ENCODE measurements at regions not wholly inside any gene's neighbourhood (a gene's known extent, or its start where the extent isn't known, plus 50 kb on each side); places are given as distances from the start of the nearest gene placed in this dataset.

DNA sequence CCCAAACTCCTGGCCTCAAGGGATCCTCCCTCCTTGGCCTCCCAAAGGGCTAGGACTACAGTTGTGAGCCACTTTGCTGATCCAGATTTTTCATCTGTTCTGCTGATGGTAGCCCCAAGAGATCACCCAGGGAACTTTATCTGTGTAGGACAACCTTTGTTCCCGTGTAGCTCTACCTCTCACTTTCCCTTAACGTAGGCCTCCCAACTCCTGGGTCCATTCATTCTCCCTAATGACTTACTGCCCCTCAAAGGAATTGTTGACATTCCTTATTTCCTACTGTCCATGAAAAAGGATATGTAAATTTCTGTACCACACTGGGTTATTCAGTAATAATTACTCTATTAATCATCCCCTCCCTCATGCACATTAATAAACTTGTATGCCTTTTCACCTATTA, 51.0 kb upstream of the PHF24 start:
- Mint-ChIP-seq H3K9me3 (ENCODE audit: insufficient read depth) (no peaks in the 10 kb centered on the region), H3K4me3 (no peak overlapping the region), H3K4me1 (ENCODE audit: low read depth) (no peaks in the 10 kb centered on the region), H3K36me3 (ENCODE audit: low read depth) (no peaks in the 10 kb centered on the region), H3K27ac (no peak overlapping the region), H3K27me3 (ENCODE audit: low read depth) (peaks cover 36% of the 10 kb centered on the region)
- ATAC-seq (no peak), DNase-seq (no peak)
- CTCF ChIA-PET: interaction anchor here (1.0 kb wide), 1 partner anchor 145 kb away, joined by 3 read pairs; no protein-coding TSS in a partner anchor
- POLR2A ChIA-PET: no interaction called here

DNA sequence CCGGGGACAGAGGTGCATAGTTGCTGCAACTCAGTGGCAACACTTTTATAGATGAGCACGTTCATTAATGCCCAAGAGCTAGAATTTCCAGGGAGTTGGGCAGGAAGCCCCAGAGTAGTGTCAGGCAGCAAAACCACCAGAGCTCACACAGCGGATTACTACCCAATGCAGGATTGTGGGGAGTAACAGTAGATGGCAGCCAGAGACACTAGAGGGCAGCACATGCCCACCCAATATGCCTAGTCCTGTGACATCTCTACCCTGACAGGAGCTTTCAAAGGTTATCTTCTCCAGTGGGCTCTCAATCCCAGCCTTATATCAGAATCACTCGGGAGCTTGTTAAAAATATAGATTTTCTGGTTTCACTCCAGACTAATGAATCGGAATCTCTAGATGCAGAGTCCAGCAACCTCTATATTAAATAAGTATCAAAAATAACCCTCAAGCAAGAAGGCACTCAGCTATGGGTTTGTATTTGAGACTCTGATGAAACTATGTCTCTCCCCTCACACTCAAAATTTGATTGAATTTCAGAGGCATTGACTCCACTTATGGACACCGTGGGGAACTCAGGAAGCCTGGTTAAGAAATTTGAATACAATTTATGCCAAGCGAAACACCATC, 58.4 kb upstream of the PHF24 start:
- no peak overlapping the region for H3K4me3 Mint-ChIP-seq
- H3K27me3 Mint-ChIP-seq (ENCODE audit: low read depth): peaks cover 36% of the 10 kb centered on the region
- ChIA-PET POLR2A (interaction anchor here (1.5 to 1.7 kb wide), 2 partner anchors 152 to 198 kb away, joined by 5 to 6 read pairs; no protein-coding TSS in a partner anchor), CTCF (interaction anchor here (0.7 to 5.7 kb wide), 54 partner anchors 9 to 700 kb away, joined by 3 to 124 read pairs (median 5); partner anchors contain the start of genes DNAJB5, FANCG, PIGO and STOML2)
- peak; percentile 86 for DNase-seq
- no peaks in the 10 kb centered on the region for H3K4me1 Mint-ChIP-seq (ENCODE audit: low read depth)
- peak; percentile 100 for ATAC-seq
- no peaks in the 10 kb centered on the region for H3K9me3 Mint-ChIP-seq (ENCODE audit: insufficient read depth)
- H3K36me3 Mint-ChIP-seq (ENCODE audit: low read depth): no peaks in the 10 kb centered on the region
- no peak overlapping the region for H3K27ac Mint-ChIP-seq

DNA sequence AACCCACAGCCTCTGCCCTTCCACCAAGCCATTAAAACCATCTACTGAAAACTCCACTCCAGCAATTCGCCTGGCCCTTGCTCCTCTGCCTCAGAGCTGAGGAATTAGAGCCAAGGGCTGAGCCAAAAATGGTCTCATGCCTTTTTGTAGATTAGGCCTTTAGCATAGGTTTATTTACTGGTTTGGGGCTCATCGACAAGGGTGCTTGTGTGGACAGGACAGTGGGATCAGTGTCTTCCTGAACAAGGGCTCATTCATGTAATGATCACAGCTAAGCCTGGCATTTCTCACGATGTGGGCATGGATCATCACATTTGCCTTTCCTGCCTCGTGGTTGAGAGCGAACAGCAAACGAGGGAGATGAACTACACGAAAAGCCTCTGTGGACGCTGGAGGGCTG, 59.2 kb upstream of the PHF24 start:
- Mint-ChIP-seq H3K27me3 (ENCODE audit: low read depth) (peaks cover 35% of the 10 kb centered on the region), H3K9me3 (ENCODE audit: insufficient read depth) (no peaks in the 10 kb centered on the region)

DNA sequence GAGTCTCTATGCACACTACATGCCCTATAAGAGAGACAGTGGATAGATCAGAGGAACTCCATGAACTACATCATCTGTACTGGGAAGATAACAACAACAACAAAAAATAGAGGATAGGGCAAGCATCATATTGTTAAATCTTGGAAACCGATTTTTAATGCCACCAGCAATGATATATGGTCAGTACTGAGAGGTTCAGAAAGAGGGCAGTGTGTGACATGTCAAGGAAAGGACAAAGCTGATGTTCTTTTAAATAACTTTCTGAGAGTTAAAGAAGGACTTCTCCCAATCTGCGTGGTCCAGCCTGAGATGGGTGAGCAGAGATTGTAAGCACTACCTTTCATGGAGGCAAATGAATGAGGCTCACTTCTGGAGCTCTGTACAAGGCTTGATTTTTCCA, 62.0 kb upstream of the PHF24 start:
- no peak overlapping the region for H3K27ac Mint-ChIP-seq
- POLR2A ChIA-PET: no interaction called here
- ATAC-seq (no peak), DNase-seq (no peak)
- CTCF ChIA-PET: interaction anchor here (1.8 to 5.7 kb wide), 2 partner anchors 89 to 155 kb away, joined by 7 to 124 read pairs; no protein-coding TSS in a partner anchor
- H3K4me3 Mint-ChIP-seq: no peak overlapping the region
- no peaks in the 10 kb centered on the region for H3K4me1 Mint-ChIP-seq (ENCODE audit: low read depth)
- H3K36me3 Mint-ChIP-seq (ENCODE audit: low read depth): no peaks in the 10 kb centered on the region
- no peaks in the 10 kb centered on the region for H3K9me3 Mint-ChIP-seq (ENCODE audit: insufficient read depth)
- peaks cover 30% of the 10 kb centered on the region for H3K27me3 Mint-ChIP-seq (ENCODE audit: low read depth)

More for the DNA sequence above, 59.2 kb upstream of the PHF24 start:
- Mint-ChIP-seq H3K4me1 (ENCODE audit: low read depth) (no peaks in the 10 kb centered on the region), H3K4me3 (no peak overlapping the region), H3K27ac (no peak overlapping the region), H3K36me3 (ENCODE audit: low read depth) (no peaks in the 10 kb centered on the region)
- DNase-seq: no peak
- ChIA-PET POLR2A (interaction anchor here (1.5 to 1.7 kb wide), 2 partner anchors 152 to 198 kb away, joined by 5 to 6 read pairs; no protein-coding TSS in a partner anchor), CTCF (interaction anchor here (0.7 to 5.7 kb wide), 42 partner anchors 9 to 655 kb away, joined by 3 to 124 read pairs (median 7); partner anchors contain the start of genes DNAJB5, FANCG, PIGO and STOML2)
- no peak for ATAC-seq

DNA sequence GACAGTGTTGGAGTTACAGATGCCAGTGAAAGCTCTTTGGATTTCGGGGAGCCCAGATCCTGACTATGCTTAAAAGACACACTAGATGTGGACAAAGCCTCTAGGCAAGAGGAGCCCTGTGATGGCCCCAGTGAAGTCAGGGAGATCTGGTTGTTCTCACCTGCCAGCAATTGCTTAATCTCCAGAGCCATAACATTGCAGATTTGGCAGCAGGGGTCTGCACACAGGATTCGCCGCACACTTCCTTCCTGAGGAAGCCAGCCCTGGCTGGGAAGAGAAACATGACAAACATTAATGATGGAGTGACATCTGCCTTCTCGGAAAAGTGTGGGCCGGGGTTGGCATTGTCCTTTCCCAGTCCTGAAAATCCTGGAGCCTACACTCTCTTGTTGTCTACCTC, 65.2 kb upstream of the PHF24 start:
- Mint-ChIP-seq H3K27ac (no peak overlapping the region), H3K36me3 (ENCODE audit: low read depth) (no peaks in the 10 kb centered on the region), H3K9me3 (ENCODE audit: insufficient read depth) (no peaks in the 10 kb centered on the region), H3K4me1 (ENCODE audit: low read depth) (no peaks in the 10 kb centered on the region), H3K27me3 (ENCODE audit: low read depth) (peaks cover 22% of the 10 kb centered on the region), H3K4me3 (no peak overlapping the region)
- POLR2A ChIA-PET: no interaction called here
- ATAC-seq (no peak), DNase-seq (no peak)
- CTCF ChIA-PET: interaction anchor here (1.0 to 1.4 kb wide), 2 partner anchors 92 to 191 kb away, joined by 4 read pairs; no protein-coding TSS in a partner anchor

DNA sequence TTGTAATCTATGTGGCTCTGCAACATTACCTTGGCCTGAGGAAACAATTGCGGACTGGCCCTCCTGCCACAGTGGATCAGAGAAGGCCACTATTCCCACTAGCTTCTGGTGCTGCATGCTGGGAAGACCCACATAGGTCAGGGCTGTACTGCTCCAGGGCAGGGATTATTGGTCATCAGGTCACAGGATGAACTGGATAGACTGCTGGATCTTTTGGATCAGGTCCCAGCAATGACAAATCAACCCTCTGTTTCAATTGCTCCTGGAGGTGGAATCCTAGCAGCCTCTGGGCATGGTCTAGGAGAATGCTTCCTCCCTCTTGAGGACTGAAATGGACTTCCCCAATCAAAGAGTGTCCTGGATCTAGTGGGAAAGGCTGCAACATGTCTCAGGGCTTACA, 66.7 kb upstream of the PHF24 start:
- ATAC-seq (no peak), DNase-seq (no peak)
- ChIA-PET POLR2A (no interaction called here), CTCF (interaction anchor here (0.9 to 2.4 kb wide), 3 partner anchors 8 to 189 kb away, joined by 3 to 9 read pairs (median 4); no protein-coding TSS in a partner anchor)
- Mint-ChIP-seq H3K4me3 (no peak overlapping the region), H3K36me3 (ENCODE audit: low read depth) (no peaks in the 10 kb centered on the region), H3K4me1 (ENCODE audit: low read depth) (no peaks in the 10 kb centered on the region), H3K27ac (no peak overlapping the region), H3K27me3 (ENCODE audit: low read depth) (peaks cover 16% of the 10 kb centered on the region), H3K9me3 (ENCODE audit: insufficient read depth) (no peaks in the 10 kb centered on the region)

DNA sequence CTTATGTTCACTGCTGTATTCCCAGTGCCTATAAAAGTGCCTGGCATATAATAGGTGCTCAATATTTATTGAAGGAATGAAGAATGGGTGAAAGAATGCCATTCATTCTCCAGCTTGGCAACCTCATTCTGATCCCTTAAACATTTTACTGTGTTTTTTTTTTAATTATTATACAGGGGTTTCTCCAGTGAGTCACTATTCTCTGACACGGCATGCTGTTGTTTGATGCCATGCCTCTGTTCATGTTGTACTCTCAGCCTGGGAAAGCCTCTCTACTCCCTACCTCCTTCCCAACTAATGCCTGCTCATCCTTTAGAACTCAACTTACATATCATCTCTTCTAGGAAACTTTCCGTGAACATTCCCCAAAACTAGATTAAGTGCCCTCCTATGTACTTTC, 70.2 kb upstream of the PHF24 start:
- Mint-ChIP-seq H3K27me3 (ENCODE audit: low read depth) (peaks cover 3% of the 10 kb centered on the region), H3K27ac (no peak overlapping the region), H3K4me1 (ENCODE audit: low read depth) (no peaks in the 10 kb centered on the region), H3K36me3 (ENCODE audit: low read depth) (no peaks in the 10 kb centered on the region), H3K4me3 (no peak overlapping the region), H3K9me3 (ENCODE audit: insufficient read depth) (no peaks in the 10 kb centered on the region)
- CTCF ChIA-PET: no interaction called here
- ATAC-seq (no peak), DNase-seq (no peak)
- POLR2A ChIA-PET: no interaction called here

DNA sequence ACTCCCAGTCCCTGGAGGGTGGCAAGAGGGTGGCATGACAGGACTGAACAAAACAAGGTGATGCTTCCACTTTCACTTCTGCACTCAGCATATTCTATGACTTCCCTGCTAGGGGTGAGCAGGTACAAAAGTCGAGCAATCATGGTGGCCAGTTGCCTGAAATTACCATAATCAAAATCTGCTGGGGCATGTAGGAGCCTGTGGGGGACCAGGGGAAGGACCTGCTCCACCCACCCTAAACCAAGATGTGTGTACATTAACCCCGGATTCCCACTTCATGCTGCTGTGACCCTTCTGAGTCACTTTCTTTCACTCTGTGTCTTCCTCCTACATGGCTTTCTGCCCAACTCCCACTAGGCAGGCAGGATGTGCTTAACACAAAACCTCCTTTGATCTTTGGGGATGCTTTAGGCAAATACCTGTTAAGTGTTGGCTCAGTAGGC, 73.3 kb upstream of the PHF24 start:
- no peak overlapping the region for H3K4me3 Mint-ChIP-seq

DNA sequence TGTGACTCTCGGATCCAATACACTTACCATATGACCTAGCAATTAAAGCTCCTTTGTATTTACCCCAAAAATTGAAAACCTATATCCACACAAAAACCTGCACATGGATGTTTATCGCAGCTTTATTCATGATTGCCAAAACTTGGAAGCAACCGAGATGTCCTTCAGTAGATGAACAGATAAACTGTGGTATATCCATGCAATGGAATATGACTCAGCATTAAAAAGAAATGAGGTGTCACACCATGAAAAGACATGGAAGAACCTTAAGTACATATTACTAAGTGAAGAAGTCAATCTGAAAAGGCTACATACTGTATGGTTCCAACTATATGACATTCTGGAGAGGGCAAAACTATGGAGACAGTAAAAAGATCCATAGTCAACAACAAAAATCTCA, 82.0 kb upstream of the PHF24 start:
- ATAC-seq: no peak
- POLR2A ChIA-PET: no interaction called here

More for the DNA sequence above, 73.3 kb upstream of the PHF24 start:
- H3K9me3 Mint-ChIP-seq (ENCODE audit: insufficient read depth): no peaks in the 10 kb centered on the region
- H3K36me3 Mint-ChIP-seq (ENCODE audit: low read depth): no peaks in the 10 kb centered on the region
- POLR2A ChIA-PET: no interaction called here
- no peak overlapping the region for H3K27ac Mint-ChIP-seq
- CTCF ChIA-PET: no interaction called here
- peak; percentile 21 for DNase-seq
- ATAC-seq: peak; percentile 51
- peaks cover 11% of the 10 kb centered on the region for H3K27me3 Mint-ChIP-seq (ENCODE audit: low read depth)
- no peaks in the 10 kb centered on the region for H3K4me1 Mint-ChIP-seq (ENCODE audit: low read depth)

DNA sequence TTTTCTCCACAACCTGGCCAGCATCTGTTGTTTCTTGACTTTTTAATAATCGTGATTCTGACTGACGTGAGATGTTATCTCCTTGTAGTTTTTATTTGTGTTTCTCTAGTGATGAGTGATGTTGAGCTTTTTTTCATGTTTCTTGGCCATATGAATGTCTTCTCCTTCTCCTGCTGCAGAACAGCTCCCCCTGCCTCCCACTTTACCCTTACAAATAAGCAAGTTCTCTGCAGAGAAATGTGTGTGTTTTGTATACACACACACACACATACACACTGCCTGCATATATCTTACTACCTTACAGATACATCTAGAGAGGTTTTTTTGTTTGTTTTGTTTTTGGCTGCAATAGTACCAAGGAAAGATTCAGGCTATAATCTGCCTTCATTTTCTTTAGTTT, 88.7 kb upstream of the PHF24 start:
- no peak for DNase-seq
- H3K4me3 Mint-ChIP-seq: no peak overlapping the region
- ChIA-PET POLR2A (no interaction called here), CTCF (interaction anchor here (1.3 kb wide), 2 partner anchors 30 to 167 kb away, joined by 4 to 6 read pairs; no protein-coding TSS in a partner anchor)
- no peaks in the 10 kb centered on the region for H3K36me3 Mint-ChIP-seq (ENCODE audit: low read depth)
- no peak overlapping the region for H3K27ac Mint-ChIP-seq
- H3K27me3 Mint-ChIP-seq (ENCODE audit: low read depth): peaks cover 17% of the 10 kb centered on the region
- no peak for ATAC-seq
- H3K4me1 Mint-ChIP-seq (ENCODE audit: low read depth): no peaks in the 10 kb centered on the region
- H3K9me3 Mint-ChIP-seq (ENCODE audit: insufficient read depth): peaks cover 2% of the 10 kb centered on the region

More for the DNA sequence above, 82.0 kb upstream of the PHF24 start:
- no peak for DNase-seq
- H3K4me3 Mint-ChIP-seq: no peak overlapping the region
- H3K9me3 Mint-ChIP-seq (ENCODE audit: insufficient read depth): no peaks in the 10 kb centered on the region
- no peak overlapping the region for H3K27ac Mint-ChIP-seq
- H3K4me1 Mint-ChIP-seq (ENCODE audit: low read depth): no peaks in the 10 kb centered on the region
- CTCF ChIA-PET: no interaction called here
- H3K27me3 Mint-ChIP-seq (ENCODE audit: low read depth): peaks cover 17% of the 10 kb centered on the region
- H3K36me3 Mint-ChIP-seq (ENCODE audit: low read depth): no peaks in the 10 kb centered on the region

DNA sequence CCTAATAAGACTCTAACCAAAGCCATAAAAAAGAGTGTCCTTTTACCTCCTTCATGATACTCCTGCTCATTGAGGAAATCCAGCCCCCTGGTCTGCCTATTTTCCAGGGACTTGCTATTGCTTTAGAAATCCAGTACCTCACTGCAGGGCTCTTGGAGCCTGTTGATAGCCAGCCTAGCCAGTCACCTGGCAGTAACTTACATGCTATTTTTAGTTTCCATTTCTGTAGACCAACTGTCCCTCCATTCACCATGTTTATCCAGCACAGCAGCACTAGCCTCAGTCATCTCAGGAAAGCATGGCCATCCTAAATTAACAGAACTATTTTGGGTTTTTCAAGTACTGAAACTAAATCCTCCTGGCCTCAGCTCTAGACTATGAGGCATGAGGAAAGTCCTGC, 91.5 kb upstream of the PHF24 start:
- ChIA-PET POLR2A (no interaction called here), CTCF (interaction anchor here (1.7 kb wide), 1 partner anchor 33 kb away, joined by 5 read pairs; no protein-coding TSS in a partner anchor)
- Mint-ChIP-seq H3K9me3 (ENCODE audit: insufficient read depth) (peaks cover 6% of the 10 kb centered on the region), H3K4me3 (no peak overlapping the region), H3K4me1 (ENCODE audit: low read depth) (no peaks in the 10 kb centered on the region), H3K27me3 (ENCODE audit: low read depth) (peaks cover 16% of the 10 kb centered on the region), H3K27ac (no peak overlapping the region), H3K36me3 (ENCODE audit: low read depth) (no peaks in the 10 kb centered on the region)
- DNase-seq: no peak
- ATAC-seq: no peak

DNA sequence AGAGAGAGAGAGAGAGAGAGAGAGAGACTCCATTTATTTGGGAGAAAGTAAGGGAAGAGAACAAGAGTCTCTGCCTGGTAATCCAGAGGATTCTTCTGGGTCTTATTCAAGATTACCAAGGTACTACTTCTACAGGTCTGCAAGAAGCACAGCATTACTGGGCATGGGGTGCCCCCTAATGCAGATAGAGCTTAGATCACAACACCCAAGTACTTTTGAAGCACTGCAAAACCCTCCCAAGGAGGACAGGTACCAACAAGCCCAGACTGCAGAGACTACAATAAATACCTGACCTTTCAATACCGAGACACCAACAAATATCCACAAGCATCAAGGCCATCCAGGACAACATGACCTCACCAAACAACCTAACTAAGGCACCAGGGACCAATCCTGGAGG, 94.7 kb upstream of the PHF24 start:
- H3K27ac Mint-ChIP-seq: no peak overlapping the region
- peaks cover 6% of the 10 kb centered on the region for H3K9me3 Mint-ChIP-seq (ENCODE audit: insufficient read depth)
- ChIA-PET POLR2A (no interaction called here), CTCF (interaction anchor here (0.6 kb wide), 1 partner anchor 551 kb away, joined by 3 read pairs; no protein-coding TSS in a partner anchor)
- ATAC-seq: no peak
- H3K36me3 Mint-ChIP-seq (ENCODE audit: low read depth): no peaks in the 10 kb centered on the region
- DNase-seq: no peak
- H3K4me3 Mint-ChIP-seq: no peak overlapping the region
- no peaks in the 10 kb centered on the region for H3K4me1 Mint-ChIP-seq (ENCODE audit: low read depth)
- peaks cover 3% of the 10 kb centered on the region for H3K27me3 Mint-ChIP-seq (ENCODE audit: low read depth)

Measured in activated CD8-positive, alpha-beta T cell treated with anti-CD3 and anti-CD28 coated beads, Interleukin-2, amount 10 ng/mL, durations not matched to agents 7 days and 5 days (primary cell).